Tibial artery (tissue), 4 donors: ENCODE measurements at regions not wholly inside any gene's neighbourhood (a gene's known extent, or its start where the extent isn't known, plus 50 kb on each side); places are given as distances from the start of the nearest gene placed in this dataset.

Experiments
- DNase-seq, 2 donors: peaks; one replicate each; pipeline ENCODE4 v3.0.0-alpha.2; 2019
- H3K27ac ChIP-seq, 2 donors: fragments of 200-600 bp; sonication (generic) in 1 of 2; 1 replicate in 1 of 2; 2 replicates in 1 of 2; pipeline ENCODE4 v1.5.1; 2018 to 2019; ENCODE audit warnings: mild to moderate bottlenecking in 1 of 2
- H3K27me3 ChIP-seq, 2 donors: fragments of 200-600 bp; sonication (generic) in 1 of 2; one replicate each; pipeline versions ENCODE4 v1.5.1 to v1.6.0; 2016 to 2019
- H3K36me3 ChIP-seq, 3 donors: fragments of 200-600 bp; sonication (generic) in 2 of 3; one replicate each; pipeline ENCODE4 v1.5.1; 2016 to 2019; ENCODE audit warnings: mild to moderate bottlenecking in 2 of 3
- H3K4me1 ChIP-seq, 4 donors: fragments of 200-600 bp; sonication (generic) in 2 of 4; 1 replicate in 3 of 4; 2 replicates in 1 of 4; pipeline ENCODE4 v1.5.1; 2016 to 2019
- H3K4me3 ChIP-seq, 2 donors: fragments of 200-600 bp; sonication (generic) in 1 of 2; 1 replicate in 1 of 2; 2 replicates in 1 of 2; pipeline ENCODE4 v1.5.1; 2018 to 2019; ENCODE audit warnings: mild to moderate bottlenecking in 2 of 2
- H3K9me3 ChIP-seq, 3 donors: fragments of 200-600 bp; sonication (generic) in 1 of 3; one replicate each; pipeline ENCODE4 v1.5.1; 2016 to 2019
- CTCF ChIP-seq, 2 experiments: fragments of 200-600 bp in 1 of 2; fragments of 450-650 bp in 1 of 2; IDR thresholded peaks; one replicate each; pipeline ENCODE4 v1.5.1; 2017 to 2019; ENCODE audit warnings: antibody characterized with exemption in 2 of 2, mild to moderate bottlenecking in 1 of 2, moderate library complexity in 1 of 2
- intact Hi-C: fragments of 100-400 bp; cut with DNase I; formaldehyde crosslinking; loops from one replicate; pipeline ENCODE4 v1.15.0; 2023; ENCODE audit warnings: low total_unique reads

GRCh38 chr1:98321191-98321590, 340.3 kb upstream of the SNX7 start:
- no peak overlapping the region for H3K27ac ChIP-seq
- H3K9me3 ChIP-seq: no peaks in the 10 kb centered on the region
- peaks cover 0 to 38% (median 21%) of the 10 kb centered on the region in 4 donors for H3K4me1 ChIP-seq
- no peak for TF ChIP-seq CTCF (IDR thresholded peaks at IDR 0.05)
- no peak overlapping the region for H3K4me3 ChIP-seq
- no peaks in the 10 kb centered on the region for H3K27me3 ChIP-seq
- no peak for DNase-seq
- no peaks in the 10 kb centered on the region for H3K36me3 ChIP-seq
- intact Hi-C loops: no loop called here

- no peaks in the 10 kb centered on the region for H3K27me3 ChIP-seq
- H3K9me3 ChIP-seq: no peaks in the 10 kb centered on the region
- no peak for DNase-seq
- intact Hi-C loops: no loop called here
- no peak for TF ChIP-seq CTCF (IDR thresholded peaks at IDR 0.05)
- no peak overlapping the region for H3K27ac ChIP-seq
- no peaks in the 10 kb centered on the region for H3K36me3 ChIP-seq
- peaks cover 0 to 34% (median 16%) of the 10 kb centered on the region in 4 donors for H3K4me1 ChIP-seq
- H3K4me3 ChIP-seq: no peak overlapping the region
Measured at GRCh38 chr1:98316286-98316905, 345.1 kb upstream of the SNX7 start.

- no peak for TF ChIP-seq CTCF (IDR thresholded peaks at IDR 0.05)
- no peak for DNase-seq
- Histone ChIP-seq H3K27me3 (no peaks in the 10 kb centered on the region), H3K9me3 (no peaks in the 10 kb centered on the region), H3K27ac (peak overlapping the region in 1 of 2 donors; percentile 34), H3K4me1 (peaks cover 0 to 34% (median 16%) of the 10 kb centered on the region in 4 donors), H3K4me3 (peak overlapping the region; percentile 8), H3K36me3 (no peaks in the 10 kb centered on the region)
- intact Hi-C loops: no loop called here
Measured at GRCh38 chr1:98315309-98315708, 346.2 kb upstream of the SNX7 start.

GRCh38 chr1:98314601-98315000, 346.9 kb upstream of the SNX7 start:
- no peak overlapping the region for H3K4me3 ChIP-seq
- no peak for TF ChIP-seq CTCF (IDR thresholded peaks at IDR 0.05)
- H3K9me3 ChIP-seq: no peaks in the 10 kb centered on the region
- no peaks in the 10 kb centered on the region for H3K36me3 ChIP-seq
- H3K27me3 ChIP-seq: no peaks in the 10 kb centered on the region
- intact Hi-C loops: no loop called here
- H3K27ac ChIP-seq: no peak overlapping the region
- DNase-seq: no peak
- peaks cover 0 to 34% (median 16%) of the 10 kb centered on the region in 4 donors for H3K4me1 ChIP-seq

- no peak for DNase-seq
- TF ChIP-seq CTCF (IDR thresholded peaks at IDR 0.05): no peak
- Histone ChIP-seq H3K27ac (no peak overlapping the region), H3K36me3 (no peaks in the 10 kb centered on the region), H3K27me3 (no peaks in the 10 kb centered on the region), H3K4me1 (no peaks in the 10 kb centered on the region), H3K4me3 (no peak overlapping the region), H3K9me3 (no peaks in the 10 kb centered on the region)
- intact Hi-C loops: no loop called here
Measured at GRCh38 chr1:98306517-98307089, 354.9 kb upstream of the SNX7 start.
